Right hindlimb (tissue), 1 donor: ENCODE measurements at regions not wholly inside any gene's neighbourhood (a gene's known extent, or its start where the extent isn't known, plus 50 kb on each side); places are given as distances from the start of the nearest gene placed in this dataset.
"Not testable (repeated sequence)": the region's sequence is repeated elsewhere in the genome, so short reads cannot be mapped to it uniquely, and the experiment has no call there.

Experiments
- DNase-seq: peaks from one replicate; pipeline ENCODE4 v3.0.0-alpha.2; 2018

GRCh38 chr15:91415258-91415657, 315.2 kb downstream of the SV2B start:
- DNase-seq, result not testable (repeated sequence)

- DNase-seq, result no peak
Observed at GRCh38 chr15:91420689-91421088, 320.6 kb downstream of the SV2B start.

GRCh38 chr15:91422797-91423196, 322.7 kb downstream of the SV2B start:
- no peak for DNase-seq

- no peak for DNase-seq
Observed at GRCh38 chr15:91424001-91424400, 323.9 kb downstream of the SV2B start.

- no peak for DNase-seq
Observed at GRCh38 chr15:91426412-91426811, 326.4 kb downstream of the SV2B start.

GRCh38 chr15:91429973-91430372, 329.9 kb downstream of the SV2B start:
- DNase-seq, result no peak

- no peak for DNase-seq
Observed at GRCh38 chr15:91431041-91431715, 331.1 kb downstream of the SV2B start.

GRCh38 chr15:91435113-91435512, 335.1 kb downstream of the SV2B start:
- DNase-seq, result no peak

GRCh38 chr15:91444656-91445055, 344.6 kb downstream of the SV2B start:
- no peak for DNase-seq

- DNase-seq, result no peak
Observed at GRCh38 chr15:91445695-91446228, 345.7 kb downstream of the SV2B start.

- no peak for DNase-seq
Observed at GRCh38 chr15:91447991-91448644, 348.1 kb downstream of the SV2B start.

- not testable (repeated sequence) for DNase-seq
Observed at GRCh38 chr15:91453376-91453775, 353.3 kb downstream of the SV2B start.

GRCh38 chr15:91456251-91456718, 356.2 kb downstream of the SV2B start:
- no peak for DNase-seq

- DNase-seq, result no peak
Observed at GRCh38 chr15:91456921-91457320, 356.9 kb downstream of the SV2B start.

- no peak for DNase-seq
Observed at GRCh38 chr15:91461377-91461776, 361.3 kb downstream of the SV2B start.

- no peak for DNase-seq
Observed at GRCh38 chr15:91465086-91465485, 365.0 kb downstream of the SV2B start.

- no peak for DNase-seq
Observed at GRCh38 chr15:91465696-91466095, 365.6 kb downstream of the SV2B start.

GRCh38 chr15:91468871-91469580, 369.0 kb downstream of the SV2B start:
- no peak for DNase-seq

- no peak for DNase-seq
Observed at GRCh38 chr15:91469632-91470567, 369.8 kb downstream of the SV2B start.

GRCh38 chr15:91471468-91471867, 371.4 kb downstream of the SV2B start:
- DNase-seq, result no peak

GRCh38 chr15:91472316-91472756, 372.3 kb downstream of the SV2B start:
- DNase-seq, result no peak

GRCh38 chr15:91473894-91474545, 374.0 kb downstream of the SV2B start:
- DNase-seq, result no peak
